Vagina (tissue), 2 donors: ENCODE measurements at regions not wholly inside any gene's neighbourhood (a gene's known extent, or its start where the extent isn't known, plus 50 kb on each side); places are given as distances from the start of the nearest gene placed in this dataset.

Experiments
- DNase-seq, 2 donors: peaks; one replicate each; pipeline ENCODE4 v3.0.0-alpha.2; 2017; ENCODE audit errors: extremely low spot score in 2 of 2
- H3K27ac ChIP-seq: fragments of 200-600 bp; sonication (generic); one replicate; pipeline ENCODE4 v1.5.1; 2019
- H3K27me3 ChIP-seq: fragments of 200-600 bp; sonication (generic); one replicate; pipeline ENCODE4 v1.5.1; 2019
- H3K36me3 ChIP-seq, 2 donors: fragments of 200-600 bp; sonication (generic); one replicate each; pipeline ENCODE4 v1.5.1; 2017 to 2019
- H3K4me1 ChIP-seq: fragments of 200-600 bp; sonication (generic); one replicate; pipeline ENCODE4 v1.5.1; 2019
- H3K4me3 ChIP-seq, 2 donors: fragments of 200-600 bp; sonication (generic); 1 replicate in 1 of 2; 2 replicates in 1 of 2; pipeline ENCODE4 v1.5.1; 2016 to 2019
- H3K9me3 ChIP-seq: fragments of 200-600 bp; sonication (generic); one replicate; pipeline ENCODE4 v1.5.1; 2019
- CTCF ChIP-seq, 3 experiments: fragments of 450-650 bp in 2 of 3; fragments of 200-600 bp in 1 of 3; sonication (generic) in 1 of 3; IDR thresholded peaks; one replicate each; pipeline ENCODE4 v1.5.1; 2017 to 2019; ENCODE audit warnings: antibody characterized with exemption in 3 of 3, mild to moderate bottlenecking in 2 of 3, moderate library complexity in 2 of 3
- POLR2A ChIP-seq, 2 donors: fragments of 450-650 bp; IDR thresholded peaks; one replicate each; pipeline ENCODE4 v1.6.1; 2017; ENCODE audit warnings: antibody characterized with exemption in 2 of 2, mild to moderate bottlenecking in 2 of 2, moderate library complexity in 2 of 2
- POLR2AphosphoS5 ChIP-seq, 2 donors: sonication (generic); formaldehyde crosslinking; IDR thresholded peaks; one replicate each; pipeline ENCODE4 v1.9.0; 2017; ENCODE audit warnings: antibody characterized with exemption in 2 of 2, mild to moderate bottlenecking in 2 of 2, low read depth in 1 of 2; ENCODE audit not compliant: insufficient read depth in 1 of 2
- intact Hi-C: fragments of 100-400 bp; cut with DNase I; formaldehyde crosslinking; loops from one replicate; pipeline ENCODE4 v1.15.1; 2023

- DNase-seq = no peak
- H3K9me3 ChIP-seq = no peaks in the 10 kb centered on the region
- no peak overlapping the region for H3K27ac ChIP-seq
- no peak overlapping the region for H3K4me3 ChIP-seq
- TF ChIP-seq POLR2AphosphoS5 (IDR thresholded peaks at IDR 0.05; ENCODE audit: insufficient read depth in 1 of 2, low read depth in 1 of 2) = no peak
- TF ChIP-seq CTCF (IDR thresholded peaks at IDR 0.05) = no peak
- TF ChIP-seq POLR2A (IDR thresholded peaks at IDR 0.05) = no peak
- intact Hi-C loops = no loop called here
- H3K4me1 ChIP-seq = no peaks in the 10 kb centered on the region
- H3K27me3 ChIP-seq = no peaks in the 10 kb centered on the region
- H3K36me3 ChIP-seq = no peaks in the 10 kb centered on the region
These were observed 416.1 kb upstream of the ETAA1 start for GRCh38 chr2:66981074-66981473.

- Histone ChIP-seq H3K27me3 (no peaks in the 10 kb centered on the region), H3K27ac (no peak overlapping the region), H3K4me3 (no peak overlapping the region), H3K4me1 (no peaks in the 10 kb centered on the region), H3K36me3 (no peaks in the 10 kb centered on the region), H3K9me3 (no peaks in the 10 kb centered on the region)
- intact Hi-C loops = no loop called here
- TF ChIP-seq POLR2AphosphoS5 (IDR thresholded peaks at IDR 0.05; ENCODE audit: insufficient read depth in 1 of 2, low read depth in 1 of 2) = no peak
- no peak for TF ChIP-seq CTCF (IDR thresholded peaks at IDR 0.05)
- TF ChIP-seq POLR2A (IDR thresholded peaks at IDR 0.05) = no peak
- DNase-seq = no peak
These were observed 414.4 kb upstream of the ETAA1 start for GRCh38 chr2:66982766-66983165.

- intact Hi-C loops = no loop called here
These were observed 412.3 kb upstream of the ETAA1 start for GRCh38 chr2:66984864-66985263.

GRCh38 chr2:66985906-66986305 lies 411.2 kb upstream of the ETAA1 start:
- no peaks in the 10 kb centered on the region for H3K36me3 ChIP-seq
- no peak for DNase-seq
- H3K4me3 ChIP-seq = no peak overlapping the region
- H3K4me1 ChIP-seq = no peaks in the 10 kb centered on the region
- peak in 1 of 2 donors; percentile 40 for TF ChIP-seq POLR2AphosphoS5 (IDR thresholded peaks at IDR 0.05; ENCODE audit: insufficient read depth in 1 of 2, low read depth in 1 of 2)
- TF ChIP-seq CTCF (IDR thresholded peaks at IDR 0.05) = no peak
- H3K27ac ChIP-seq = peak overlapping the region; percentile 3
- no peaks in the 10 kb centered on the region for H3K9me3 ChIP-seq
- no peaks in the 10 kb centered on the region for H3K27me3 ChIP-seq
- intact Hi-C loops = no loop called here

More at GRCh38 chr2:66984864-66985263, 412.3 kb upstream of the ETAA1 start:
- DNase-seq = no peak
- Histone ChIP-seq H3K27me3 (no peaks in the 10 kb centered on the region), H3K36me3 (no peaks in the 10 kb centered on the region), H3K9me3 (no peaks in the 10 kb centered on the region), H3K27ac (peak overlapping the region; percentile 3), H3K4me3 (no peak overlapping the region), H3K4me1 (no peaks in the 10 kb centered on the region)
- TF ChIP-seq POLR2AphosphoS5 (IDR thresholded peaks at IDR 0.05; ENCODE audit: insufficient read depth in 1 of 2, low read depth in 1 of 2) = no peak
- TF ChIP-seq CTCF (IDR thresholded peaks at IDR 0.05) = no peak
- no peak for TF ChIP-seq POLR2A (IDR thresholded peaks at IDR 0.05)

GRCh38 chr2:66987733-66988132 lies 409.4 kb upstream of the ETAA1 start:
- Histone ChIP-seq H3K4me1 (no peaks in the 10 kb centered on the region), H3K9me3 (no peaks in the 10 kb centered on the region), H3K27me3 (no peaks in the 10 kb centered on the region), H3K36me3 (no peaks in the 10 kb centered on the region), H3K27ac (no peak overlapping the region), H3K4me3 (no peak overlapping the region)
- TF ChIP-seq POLR2AphosphoS5 (IDR thresholded peaks at IDR 0.05; ENCODE audit: insufficient read depth in 1 of 2, low read depth in 1 of 2) (no peak), POLR2A (IDR thresholded peaks at IDR 0.05) (no peak), CTCF (IDR thresholded peaks at IDR 0.05) (no peak)
- intact Hi-C loops = no loop called here
- DNase-seq = no peak
